Thyroid gland (tissue), 4 donors: ENCODE measurements at regions not wholly inside any gene's neighbourhood (a gene's known extent, or its start where the extent isn't known, plus 50 kb on each side); places are given as distances from the start of the nearest gene placed in this dataset.

Source experiments
- CTCF ChIP-seq, 6 experiments: fragments of 200-600 bp in 3 of 6; fragments of 450-650 bp in 3 of 6; sonication (generic) in 3 of 6; IDR thresholded peaks; one replicate each; pipeline ENCODE4 v1.5.1; 2016 to 2019; ENCODE audit warnings: antibody characterized with exemption in 6 of 6, mild to moderate bottlenecking in 2 of 6, inconsistent platforms in 1 of 6, moderate library complexity in 1 of 6
- POLR2A ChIP-seq, 2 donors: fragments of 450-650 bp; IDR thresholded peaks; one replicate each; pipeline ENCODE4 v1.6.1; 2017; ENCODE audit warnings: antibody characterized with exemption in 2 of 2, mild to moderate bottlenecking in 2 of 2, moderate library complexity in 1 of 2

- TF ChIP-seq CTCF (IDR thresholded peaks at IDR 0.05) (no peak), POLR2A (IDR thresholded peaks at IDR 0.05) (no peak)
Observed at GRCh38 chr2:51706220-51706619, 674.3 kb upstream of the NRXN1 start.
